Immature natural killer cell (primary cell): ENCODE measurements at regions not wholly inside any gene's neighbourhood (a gene's known extent, or its start where the extent isn't known, plus 50 kb on each side); places are given as distances from the start of the nearest gene placed in this dataset.

ENCODE experiments used
- DNase-seq, 3 donors: peaks; one replicate each; pipeline ENCODE4 v3.0.0; 2022; ENCODE audit warnings: mixed read lengths in 1 of 3
- H3K27ac Mint-ChIP-seq, 6 donors: one replicate each; pipeline ENCODE4 v1.8.0; 2020; ENCODE audit warnings: mixed read lengths in 6 of 6, mild to moderate bottlenecking in 5 of 6, inconsistent platforms in 4 of 6, moderate library complexity in 3 of 6
- H3K27me3 Mint-ChIP-seq, 3 donors: one replicate each; pipeline ENCODE4 v1.8.0; 2020 to 2021; ENCODE audit warnings: low read depth in 3 of 3, mild to moderate bottlenecking in 3 of 3, mixed read lengths in 3 of 3, moderate library complexity in 3 of 3, inconsistent platforms in 1 of 3
- H3K36me3 Mint-ChIP-seq, 3 donors: one replicate each; pipeline ENCODE4 v1.8.0; 2020; ENCODE audit warnings: mixed read lengths in 3 of 3, inconsistent platforms in 2 of 3, mild to moderate bottlenecking in 2 of 3
- H3K4me1 Mint-ChIP-seq, 2 donors: one replicate each; pipeline ENCODE4 v1.8.0; 2020; ENCODE audit warnings: inconsistent platforms in 2 of 2, mild to moderate bottlenecking in 2 of 2, mixed read lengths in 2 of 2, moderate library complexity in 1 of 2
- H3K4me3 Mint-ChIP-seq, 5 donors: one replicate each; pipeline ENCODE4 v1.8.0; 2020; ENCODE audit warnings: mild to moderate bottlenecking in 5 of 5, mixed read lengths in 5 of 5, inconsistent platforms in 3 of 5, moderate library complexity in 3 of 5
- H3K9me3 Mint-ChIP-seq, 6 donors: one replicate each; pipeline ENCODE4 v1.8.0; 2020; ENCODE audit warnings: mild to moderate bottlenecking in 6 of 6, mixed read lengths in 6 of 6, inconsistent platforms in 4 of 6, moderate library complexity in 3 of 6

GRCh38 chr5:133873449-133873848 lies 95.0 kb downstream of the C5orf15 start:
- Mint-ChIP-seq H3K4me3 (no peak overlapping the region), H3K4me1 (peaks cover 0 to 4% of the 10 kb centered on the region in 2 donors), H3K36me3 (no peaks in the 10 kb centered on the region), H3K27ac (no peak overlapping the region), H3K27me3 (peaks cover 5 to 18% (median 8%) of the 10 kb centered on the region in 3 donors), H3K9me3 (peaks cover 0 to 1% (median 0%) of the 10 kb centered on the region in 6 donors)
- no peak for DNase-seq

GRCh38 chr5:133870661-133871060 lies 97.8 kb downstream of the C5orf15 start:
- Mint-ChIP-seq H3K4me1 (peaks cover 0 to 4% of the 10 kb centered on the region in 2 donors), H3K36me3 (no peaks in the 10 kb centered on the region), H3K9me3 (peaks cover 0 to 1% (median 0%) of the 10 kb centered on the region in 6 donors), H3K4me3 (no peak overlapping the region), H3K27me3 (peaks cover 4 to 21% (median 10%) of the 10 kb centered on the region in 3 donors), H3K27ac (no peak overlapping the region)
- no peak for DNase-seq

- Mint-ChIP-seq H3K27me3 (peaks cover 4 to 18% (median 10%) of the 10 kb centered on the region in 3 donors), H3K27ac (no peak overlapping the region), H3K4me1 (peaks cover 0 to 4% of the 10 kb centered on the region in 2 donors), H3K4me3 (no peak overlapping the region), H3K36me3 (no peaks in the 10 kb centered on the region), H3K9me3 (peaks cover 0 to 1% (median 0%) of the 10 kb centered on the region in 6 donors)
- no peak for DNase-seq
These were observed 98.7 kb downstream of the C5orf15 start for GRCh38 chr5:133869519-133870335.

GRCh38 chr5:133868946-133869518 lies 99.4 kb downstream of the C5orf15 start:
- no peak overlapping the region for H3K4me3 Mint-ChIP-seq
- no peaks in the 10 kb centered on the region for H3K36me3 Mint-ChIP-seq
- H3K9me3 Mint-ChIP-seq, result peaks cover 0 to 1% (median 0%) of the 10 kb centered on the region in 6 donors
- H3K27me3 Mint-ChIP-seq, result peaks cover 4 to 18% (median 7%) of the 10 kb centered on the region in 3 donors
- H3K4me1 Mint-ChIP-seq, result peaks cover 0 to 4% of the 10 kb centered on the region in 2 donors
- peak; percentile 27 to 40 (median 38) for DNase-seq
- no peak overlapping the region for H3K27ac Mint-ChIP-seq

- Mint-ChIP-seq H3K4me1 (peaks cover 0 to 4% of the 10 kb centered on the region in 2 donors), H3K27me3 (peaks cover 2 to 18% (median 6%) of the 10 kb centered on the region in 3 donors), H3K4me3 (no peak overlapping the region), H3K9me3 (peaks cover 0 to 1% (median 0%) of the 10 kb centered on the region in 6 donors), H3K36me3 (no peaks in the 10 kb centered on the region), H3K27ac (no peak overlapping the region)
- no peak for DNase-seq
These were observed 100.4 kb downstream of the C5orf15 start for GRCh38 chr5:133867851-133868545.

- DNase-seq, result no peak
- no peak overlapping the region for H3K27ac Mint-ChIP-seq
- H3K4me3 Mint-ChIP-seq, result no peak overlapping the region
- peaks cover 0 to 1% (median 0%) of the 10 kb centered on the region in 6 donors for H3K9me3 Mint-ChIP-seq
- peaks cover 0 to 4% of the 10 kb centered on the region in 2 donors for H3K4me1 Mint-ChIP-seq
- peaks cover 0 to 18% (median 6%) of the 10 kb centered on the region in 3 donors for H3K27me3 Mint-ChIP-seq
- H3K36me3 Mint-ChIP-seq, result no peaks in the 10 kb centered on the region
These were observed 101.1 kb downstream of the C5orf15 start for GRCh38 chr5:133867341-133867740.

- peaks cover 0 to 1% (median 0%) of the 10 kb centered on the region in 6 donors for H3K9me3 Mint-ChIP-seq
- H3K27me3 Mint-ChIP-seq, result peaks cover 0 to 16% (median 6%) of the 10 kb centered on the region in 3 donors
- no peak for DNase-seq
- peaks cover 0 to 4% of the 10 kb centered on the region in 2 donors for H3K4me1 Mint-ChIP-seq
- no peaks in the 10 kb centered on the region for H3K36me3 Mint-ChIP-seq
- no peak overlapping the region for H3K4me3 Mint-ChIP-seq
- H3K27ac Mint-ChIP-seq, result no peak overlapping the region
These were observed 101.6 kb downstream of the C5orf15 start for GRCh38 chr5:133866903-133867245.

GRCh38 chr5:133866160-133866902 lies 102.1 kb downstream of the C5orf15 start:
- peaks cover 0 to 11% (median 6%) of the 10 kb centered on the region in 3 donors for H3K27me3 Mint-ChIP-seq
- no peaks in the 10 kb centered on the region for H3K36me3 Mint-ChIP-seq
- no peaks in the 10 kb centered on the region for H3K9me3 Mint-ChIP-seq
- no peak overlapping the region for H3K27ac Mint-ChIP-seq
- H3K4me3 Mint-ChIP-seq, result no peak overlapping the region
- DNase-seq, result no peak
- H3K4me1 Mint-ChIP-seq, result peaks cover 0 to 4% of the 10 kb centered on the region in 2 donors

- no peaks in the 10 kb centered on the region for H3K36me3 Mint-ChIP-seq
- DNase-seq, result no peak
- H3K9me3 Mint-ChIP-seq, result no peaks in the 10 kb centered on the region
- H3K4me1 Mint-ChIP-seq, result peaks cover 0 to 4% of the 10 kb centered on the region in 2 donors
- H3K4me3 Mint-ChIP-seq, result no peak overlapping the region
- no peak overlapping the region for H3K27ac Mint-ChIP-seq
- peaks cover 0 to 6% (median 4%) of the 10 kb centered on the region in 3 donors for H3K27me3 Mint-ChIP-seq
These were observed 103.3 kb downstream of the C5orf15 start for GRCh38 chr5:133865113-133865512.

GRCh38 chr5:133864711-133865110 lies 103.7 kb downstream of the C5orf15 start:
- Mint-ChIP-seq H3K27ac (no peak overlapping the region), H3K27me3 (peaks cover 1 to 7% (median 6%) of the 10 kb centered on the region in 3 donors)

GRCh38 chr5:133863857-133864585 lies 104.4 kb downstream of the C5orf15 start:
- H3K4me3 Mint-ChIP-seq, result no peak overlapping the region
- H3K9me3 Mint-ChIP-seq, result no peaks in the 10 kb centered on the region
- H3K27ac Mint-ChIP-seq, result no peak overlapping the region
- DNase-seq, result no peak
- H3K4me1 Mint-ChIP-seq, result peaks cover 0 to under 1% of the 10 kb centered on the region in 2 donors
- H3K36me3 Mint-ChIP-seq, result no peaks in the 10 kb centered on the region
- peaks cover 1 to 7% (median 5%) of the 10 kb centered on the region in 3 donors for H3K27me3 Mint-ChIP-seq

More at GRCh38 chr5:133864711-133865110, 103.7 kb downstream of the C5orf15 start:
- H3K4me1 Mint-ChIP-seq, result peaks cover 0 to 4% of the 10 kb centered on the region in 2 donors
- H3K4me3 Mint-ChIP-seq, result no peak overlapping the region
- H3K36me3 Mint-ChIP-seq, result no peaks in the 10 kb centered on the region
- DNase-seq, result no peak
- H3K9me3 Mint-ChIP-seq, result no peaks in the 10 kb centered on the region

GRCh38 chr5:133861161-133861737 lies 107.2 kb downstream of the C5orf15 start:
- H3K27me3 Mint-ChIP-seq, result peaks cover 0 to 4% (median 1%) of the 10 kb centered on the region in 3 donors
- H3K36me3 Mint-ChIP-seq, result no peaks in the 10 kb centered on the region
- no peak for DNase-seq
- no peaks in the 10 kb centered on the region for H3K4me1 Mint-ChIP-seq
- H3K9me3 Mint-ChIP-seq, result no peaks in the 10 kb centered on the region
- peak overlapping the region in 1 of 6 donors; percentile 62 for H3K27ac Mint-ChIP-seq
- H3K4me3 Mint-ChIP-seq, result no peak overlapping the region
